ENCODE measurements at regions not wholly inside any gene's neighbourhood (a gene's known extent, or its start where the extent isn't known, plus 50 kb on each side); places are given as distances from the start of the nearest gene placed in this dataset.
"Not testable (repeated sequence)": the region's sequence is repeated elsewhere in the genome, so short reads cannot be mapped to it uniquely, and the experiment has no call there.

- no peak for DNase-seq
Observed at GRCh38 chr6:88458662-88459061, 292.5 kb upstream of the CNR1 start.

GRCh38 chr6:88456221-88456859, 290.2 kb upstream of the CNR1 start:
- no peak for DNase-seq

- DNase-seq = peak in 17 of 51 donors; percentile 1 to 48 (median 18)
Observed at GRCh38 chr6:88455317-88455716, 289.2 kb upstream of the CNR1 start.

- DNase-seq = peak in 1 of 51 donors; percentile 2
Observed at GRCh38 chr6:88454658-88455057, 288.5 kb upstream of the CNR1 start.

- no peak for DNase-seq
Observed at GRCh38 chr6:88449770-88450169, 283.6 kb upstream of the CNR1 start.

GRCh38 chr6:88445188-88445965, 279.2 kb upstream of the CNR1 start:
- DNase-seq = no peak

- DNase-seq = no peak
Observed at GRCh38 chr6:88443554-88443953, 277.4 kb upstream of the CNR1 start.

- DNase-seq = no peak
Observed at GRCh38 chr6:88442737-88443136, 276.6 kb upstream of the CNR1 start.

- DNase-seq = no peak
Observed at GRCh38 chr6:88441346-88441745, 275.2 kb upstream of the CNR1 start.

- DNase-seq = no peak
Observed at GRCh38 chr6:88428068-88428467, 261.9 kb upstream of the CNR1 start.

- DNase-seq = no peak
Observed at GRCh38 chr6:88426005-88426404, 259.9 kb upstream of the CNR1 start.

- no peak for DNase-seq
Observed at GRCh38 chr6:88422831-88423230, 256.7 kb upstream of the CNR1 start.

- DNase-seq = not testable (repeated sequence)
Observed at GRCh38 chr6:88420967-88421488, 254.9 kb upstream of the CNR1 start.

GRCh38 chr6:88418921-88419810, 253.0 kb upstream of the CNR1 start:
- not testable (repeated sequence) for DNase-seq

- DNase-seq = not testable (repeated sequence)
Observed at GRCh38 chr6:88417361-88417760, 251.2 kb upstream of the CNR1 start.

- no peak for DNase-seq
Observed at GRCh38 chr6:88413459-88413858, 247.3 kb upstream of the CNR1 start.

GRCh38 chr6:88408355-88408754, 242.2 kb upstream of the CNR1 start:
- not testable (repeated sequence) for DNase-seq

GRCh38 chr6:88406674-88407073, 240.5 kb upstream of the CNR1 start:
- not testable (repeated sequence) for DNase-seq

- no peak for DNase-seq
Observed at GRCh38 chr6:88403486-88403885, 237.3 kb upstream of the CNR1 start.

GRCh38 chr6:88402909-88403308, 236.8 kb upstream of the CNR1 start:
- no peak for DNase-seq

GRCh38 chr6:88390998-88391397, 224.9 kb upstream of the CNR1 start:
- DNase-seq = not testable (repeated sequence)

- no peak for DNase-seq
Observed at GRCh38 chr6:88388589-88388988, 222.4 kb upstream of the CNR1 start.
